ENCODE measurements at regions not wholly inside any gene's neighbourhood (a gene's known extent, or its start where the extent isn't known, plus 50 kb on each side); places are given as distances from the start of the nearest gene placed in this dataset.

DNA sequence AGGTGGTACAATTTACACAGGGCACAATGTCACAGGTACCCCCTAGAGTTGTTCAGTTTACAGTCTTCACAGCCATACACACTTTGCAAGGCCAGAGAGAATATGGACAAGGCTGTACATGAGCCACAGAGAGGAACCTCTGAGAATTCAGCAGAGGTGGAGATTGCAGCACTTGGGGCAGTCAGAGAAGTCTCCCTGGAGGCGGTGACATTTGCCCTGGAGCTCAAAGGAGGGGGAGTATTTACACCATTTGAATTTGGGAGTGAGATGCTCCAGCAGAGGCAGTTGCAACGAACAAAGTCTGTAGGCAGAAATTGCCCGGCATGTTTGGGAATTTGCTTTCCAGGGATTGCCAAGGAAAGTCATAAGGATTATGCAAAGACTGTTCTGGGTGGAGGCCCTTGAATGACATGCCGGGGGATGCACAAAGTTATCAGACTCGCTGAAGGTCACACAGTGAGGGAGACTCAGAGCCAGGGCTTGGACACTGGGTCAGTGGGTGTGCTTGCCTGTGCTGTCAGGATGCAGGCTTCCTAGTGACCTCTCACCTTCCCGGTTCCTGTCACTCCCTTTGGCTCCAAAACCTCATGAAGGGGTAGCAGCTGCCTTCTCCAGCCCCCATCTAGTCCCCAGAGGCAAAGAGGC is 160.7 kb upstream of the PCBD1 start:
- DNase-seq: no peak

DNA sequence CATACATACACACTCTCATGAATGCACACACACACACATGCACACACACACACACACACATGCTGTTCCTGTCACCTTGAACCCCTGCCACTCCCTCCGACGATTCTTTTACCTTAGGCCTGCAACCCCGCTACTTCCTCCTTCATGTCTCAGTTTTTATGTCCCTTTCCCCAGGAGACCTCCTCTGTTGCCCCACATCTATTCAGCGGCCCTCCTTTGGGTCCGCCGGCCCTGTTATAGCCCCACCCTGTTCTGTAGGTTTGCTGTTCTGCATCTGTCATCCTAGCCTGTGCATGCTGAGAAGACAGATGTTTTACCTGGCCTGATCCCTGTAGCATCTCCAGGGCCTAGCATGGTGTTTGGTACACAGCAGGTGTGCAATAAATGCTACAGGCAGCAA is 161.6 kb upstream of the PCBD1 start:
- no peak for DNase-seq

DNA sequence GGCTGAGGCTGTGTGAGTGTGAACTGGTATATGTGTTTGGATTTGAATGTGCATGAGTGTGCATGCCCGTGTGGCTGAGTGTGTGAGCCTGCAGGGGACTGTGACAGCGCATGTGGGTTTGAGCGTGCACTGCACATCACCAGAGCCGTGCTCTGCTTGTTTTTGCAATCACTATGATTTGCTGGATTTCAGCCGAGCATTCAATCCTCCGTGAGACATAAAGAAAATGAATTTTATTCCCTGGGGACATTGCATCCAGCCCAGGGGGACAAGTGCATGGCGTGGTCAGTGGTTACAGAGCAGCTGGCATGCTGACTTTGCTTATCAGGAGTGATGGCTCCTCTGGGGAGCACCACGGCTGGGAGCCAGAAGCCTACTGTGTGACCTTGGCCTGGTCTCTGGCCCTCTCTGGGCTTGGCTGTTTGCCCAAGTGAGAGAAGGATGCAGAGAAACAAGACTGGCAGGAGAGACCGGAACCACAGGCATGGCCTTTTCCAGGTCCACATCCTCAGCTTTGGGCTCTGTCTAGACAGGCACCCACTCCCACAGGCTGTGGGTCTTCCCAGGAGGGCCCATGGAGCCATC is 160.2 kb upstream of the UNC5B start:
- DNase-seq: no peak

DNA sequence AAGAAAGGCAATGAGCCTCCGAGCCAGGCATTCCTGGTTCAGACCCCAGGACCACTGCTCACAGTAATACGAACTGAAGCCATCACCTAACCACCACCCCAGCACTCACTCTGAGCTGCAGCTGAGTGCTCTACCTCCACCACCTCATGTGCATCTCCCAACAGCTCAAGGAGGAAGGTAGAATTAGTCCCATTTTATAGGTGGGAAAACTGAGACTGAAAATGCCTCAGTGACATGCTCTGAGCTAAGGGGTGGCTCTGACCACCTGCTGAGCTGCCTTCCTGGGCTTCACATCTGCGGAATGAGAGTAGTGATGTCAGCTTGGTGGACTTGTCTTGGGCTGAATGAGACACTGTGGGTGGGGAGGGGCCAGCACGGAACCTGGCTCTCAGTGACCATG is 159.7 kb upstream of the UNC5B start:
- DNase-seq: no peak

DNA sequence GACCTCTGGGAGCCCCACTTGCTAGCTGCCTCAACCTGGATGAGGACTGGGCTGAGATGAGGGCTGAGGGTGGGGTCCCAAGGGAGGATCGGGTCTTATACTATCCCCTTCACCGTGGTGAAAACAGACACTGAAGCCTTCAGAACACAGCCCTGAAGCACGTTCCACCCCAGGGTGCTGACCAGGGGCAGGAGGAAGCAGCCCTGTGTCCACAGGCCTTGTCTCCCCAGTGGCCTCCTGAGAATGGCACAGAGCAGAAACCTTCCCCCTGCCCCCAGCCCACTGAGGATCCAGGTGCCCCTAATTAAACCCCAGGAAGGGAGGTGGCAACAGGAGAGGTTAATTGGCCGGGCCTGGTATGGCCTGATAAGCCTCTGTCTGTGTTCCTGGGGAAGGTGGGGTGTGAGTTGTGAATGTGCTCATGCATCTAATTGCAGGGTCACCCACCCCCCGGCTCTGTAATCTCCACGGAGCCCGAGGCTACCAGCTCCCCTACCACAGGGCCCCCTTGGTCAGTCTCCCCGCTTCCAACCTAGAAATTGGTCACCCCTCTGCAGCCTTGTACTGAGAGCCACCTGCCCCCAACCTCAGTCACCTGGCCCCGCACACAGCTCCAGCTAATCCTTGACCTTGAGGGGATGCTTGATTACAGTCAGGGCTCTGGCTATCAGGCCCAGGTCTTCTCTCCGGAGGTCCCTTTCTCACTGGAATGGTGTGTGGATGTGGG is 159.0 kb upstream of the UNC5B start:
- no peak for DNase-seq

DNA sequence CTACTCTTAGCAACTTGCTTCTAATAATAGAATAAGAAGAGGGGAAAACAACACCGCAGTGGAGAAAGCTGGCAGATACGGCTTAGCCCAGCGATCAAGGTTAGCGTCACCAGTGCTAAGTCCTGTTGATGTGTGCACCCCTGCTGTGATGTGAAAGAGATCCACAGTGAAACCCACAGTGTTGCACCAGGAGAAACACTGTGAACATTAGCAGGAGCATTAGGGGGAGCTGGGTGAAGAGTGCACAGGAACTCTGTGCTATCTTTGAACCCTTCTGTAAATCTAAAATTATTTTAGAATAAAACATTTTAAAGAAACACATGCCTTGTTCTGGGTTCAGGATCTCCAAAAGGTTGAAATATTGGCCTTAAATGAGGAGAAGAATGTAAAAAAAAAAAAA is 154.1 kb upstream of the UNC5B start:
- no peak for DNase-seq

DNA sequence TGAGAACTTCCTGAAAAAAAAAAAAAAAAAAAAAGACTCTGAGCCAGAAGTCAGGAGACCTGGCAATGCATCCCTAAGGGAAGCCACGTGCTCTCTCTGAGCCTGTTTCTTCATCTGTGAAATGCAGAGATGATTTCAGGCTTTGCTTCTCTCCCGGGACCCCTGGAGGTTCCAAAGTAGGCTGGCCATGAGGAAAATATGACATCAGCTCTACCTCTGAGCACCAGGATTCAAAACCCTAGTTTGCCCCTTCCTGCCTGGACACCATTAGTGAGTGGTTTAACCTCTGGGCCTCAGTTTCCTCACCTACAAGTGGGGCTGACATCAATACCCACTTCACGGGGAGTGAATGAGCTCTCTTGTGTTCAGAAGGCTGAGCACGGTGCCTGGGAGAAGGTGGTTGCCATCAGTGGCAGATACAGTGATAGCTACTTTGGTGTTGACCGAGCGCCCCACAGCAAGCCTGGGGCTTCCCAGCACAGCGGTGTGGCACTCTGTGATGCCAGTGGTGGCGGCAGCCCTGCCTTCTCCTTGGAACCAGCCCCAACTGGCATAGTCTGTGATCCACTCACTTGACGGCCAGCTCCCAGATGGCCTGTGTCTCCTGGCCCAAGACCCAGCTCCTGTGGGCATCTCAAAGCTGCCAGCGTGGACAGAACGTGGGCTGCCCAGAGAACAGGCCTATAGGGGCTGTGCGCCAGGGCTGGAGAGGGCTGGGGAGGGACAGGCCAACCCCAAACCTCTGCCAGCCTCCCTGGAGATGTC is 153.1 kb upstream of the UNC5B start:
- no peak for DNase-seq

DNA sequence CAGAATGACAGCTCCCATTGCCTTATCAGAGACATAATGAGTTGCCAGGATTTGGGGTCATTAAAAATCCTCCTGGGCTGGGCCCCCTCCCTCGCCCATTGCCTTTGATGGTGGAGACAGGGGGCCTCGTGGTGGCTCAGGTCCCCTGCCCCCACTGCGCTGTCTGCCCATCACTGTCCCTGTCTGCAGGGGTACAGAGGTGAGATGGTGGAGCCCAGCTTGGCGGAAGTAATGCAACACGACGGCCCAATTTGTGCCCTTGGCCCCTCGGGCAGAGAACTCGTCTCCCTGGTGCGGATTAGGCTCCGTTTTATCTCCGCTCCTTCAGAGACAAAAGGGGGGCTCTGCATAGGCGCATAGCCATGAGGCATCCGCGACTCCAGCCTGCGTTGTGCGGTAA is 152.4 kb upstream of the UNC5B start:
- DNase-seq: no peak

DNA sequence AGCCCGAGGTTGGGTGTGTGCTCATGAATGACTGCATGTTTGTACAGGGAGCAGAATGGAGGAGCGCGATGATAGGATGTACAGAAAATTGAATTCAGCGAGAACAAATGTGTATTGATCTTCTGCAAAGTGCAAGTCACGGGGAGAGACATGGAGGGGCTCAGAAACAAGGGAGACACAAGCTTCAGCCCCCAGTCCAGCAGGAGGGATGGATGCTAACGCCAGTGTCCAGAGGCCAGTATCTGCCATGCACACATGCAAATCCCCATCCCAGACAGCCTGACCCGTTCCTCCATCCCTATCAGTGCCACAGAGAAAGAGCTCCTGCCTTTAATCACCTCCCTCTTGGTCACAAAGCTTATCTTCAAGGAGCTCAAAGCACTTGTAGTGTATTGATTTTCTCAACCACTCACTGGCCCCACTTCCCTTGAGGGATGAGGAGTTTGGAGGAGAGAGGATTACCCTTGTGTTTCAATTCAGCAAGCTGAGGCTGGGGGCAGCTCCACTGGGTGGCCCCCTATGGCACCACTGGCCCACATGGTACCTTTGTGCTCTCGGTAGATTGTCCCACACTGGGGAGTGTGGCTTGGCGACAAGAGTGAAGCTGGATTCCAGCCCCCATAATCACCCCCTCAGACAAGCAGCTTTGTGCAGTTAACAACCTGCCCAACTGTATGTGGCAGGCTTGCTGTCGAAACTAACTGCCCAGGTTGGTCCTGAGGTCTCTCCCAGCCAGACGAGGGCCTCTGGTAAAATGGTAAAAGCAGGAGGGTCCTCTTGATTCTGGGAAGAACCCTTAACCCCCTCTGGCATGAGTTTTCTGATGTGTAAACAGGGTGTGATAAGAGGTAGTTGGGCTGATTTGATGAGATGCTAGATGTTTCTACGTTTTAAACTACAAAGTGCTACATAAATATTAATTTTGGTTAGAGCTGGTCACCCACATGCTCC is 151.6 kb upstream of the UNC5B start:
- DNase-seq: no peak

DNA sequence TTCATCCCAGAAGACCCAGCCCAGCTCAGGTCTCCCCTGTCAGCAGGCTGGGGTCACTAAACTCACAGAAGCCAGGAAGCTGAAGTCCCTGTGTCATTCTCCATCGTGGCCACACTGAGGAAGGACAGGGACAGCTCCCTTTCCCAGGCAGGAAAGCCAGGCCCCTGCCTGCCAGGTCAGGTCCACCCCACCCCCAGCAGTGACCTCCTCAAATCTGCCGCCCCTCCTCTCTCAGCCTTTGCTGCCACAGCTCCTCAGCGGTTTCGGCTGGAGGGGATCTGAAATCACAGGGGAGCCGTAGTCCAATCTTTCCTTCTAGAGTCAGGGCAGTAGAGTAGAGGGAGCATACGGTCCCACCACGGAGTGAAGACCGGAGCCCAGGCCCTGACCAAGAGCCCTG is 150.9 kb upstream of the UNC5B start:
- DNase-seq: no peak

DNA sequence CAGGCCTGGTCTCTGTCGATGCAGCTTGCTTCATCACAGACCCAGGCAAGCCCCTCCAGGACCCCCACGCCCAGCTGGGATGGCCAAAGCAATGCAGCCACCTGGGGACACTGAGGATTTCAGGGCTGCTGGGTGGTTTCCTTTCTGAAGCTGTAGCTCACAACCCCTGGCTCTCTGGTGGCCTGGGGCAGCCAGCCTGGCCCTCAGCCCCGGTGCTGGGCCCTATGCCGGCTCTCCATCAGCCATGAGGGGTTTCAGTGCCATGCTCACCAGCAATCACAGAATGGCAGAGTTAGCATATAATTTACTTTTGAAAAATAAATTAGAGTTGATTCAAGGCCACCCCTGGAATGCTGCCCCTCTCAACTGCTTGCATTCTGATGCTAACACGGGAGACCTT is 150.2 kb upstream of the UNC5B start:
- no peak for DNase-seq

DNA sequence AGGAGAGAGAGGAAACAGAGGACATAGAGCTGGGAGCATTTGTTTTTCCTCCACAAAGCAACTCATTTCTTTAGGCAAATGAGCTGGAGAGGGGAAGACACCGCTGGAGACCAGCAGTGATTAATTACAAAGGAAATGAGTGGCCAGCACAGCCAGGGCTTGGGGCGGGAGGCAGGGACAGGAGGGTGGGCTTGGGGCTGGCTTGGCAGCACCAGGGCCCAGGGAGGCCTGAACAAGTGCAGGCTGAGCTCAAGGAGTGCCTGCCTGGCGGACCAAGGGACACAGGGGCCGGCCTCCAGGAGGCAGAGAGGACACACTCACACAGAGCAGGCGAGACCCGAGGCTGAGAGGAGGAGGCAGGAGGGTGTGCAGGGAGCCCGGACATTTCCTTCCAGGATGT is 149.0 kb upstream of the UNC5B start:
- no peak for DNase-seq

DNA sequence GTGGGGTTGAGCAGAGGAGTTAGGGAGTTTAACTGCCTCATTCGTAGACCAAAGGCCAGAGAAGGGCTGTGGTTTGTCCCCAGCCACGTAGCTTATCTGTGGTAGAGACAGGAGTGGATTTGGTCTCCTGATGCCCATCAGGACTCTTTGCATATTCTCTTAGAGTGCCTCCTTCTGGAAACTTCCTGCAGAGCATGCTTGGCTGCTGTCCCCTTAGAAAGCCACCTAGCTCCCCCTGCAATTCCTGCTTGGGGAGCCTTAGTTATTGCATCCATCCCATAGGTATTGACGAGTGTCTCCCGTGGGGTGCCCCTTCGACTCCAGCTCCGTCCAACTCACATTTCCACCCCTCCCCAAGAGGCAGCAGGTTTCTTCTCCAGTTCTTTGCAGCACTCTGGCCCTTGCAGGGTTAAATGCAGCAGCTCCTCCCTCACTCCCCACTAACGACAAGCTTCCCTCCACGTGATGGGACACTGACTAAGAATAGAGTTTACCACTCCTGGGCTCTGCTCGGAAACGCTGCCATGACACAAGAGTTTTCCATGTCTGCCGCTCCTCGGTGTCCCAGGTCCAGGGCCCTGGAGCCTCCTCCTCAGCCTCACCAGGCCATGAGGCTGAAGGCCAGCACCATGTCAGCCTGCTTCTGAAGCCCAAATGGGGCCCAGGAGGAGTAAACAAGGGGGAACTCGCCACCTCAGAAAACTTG is 147.8 kb upstream of the UNC5B start:
- DNase-seq: no peak

DNA sequence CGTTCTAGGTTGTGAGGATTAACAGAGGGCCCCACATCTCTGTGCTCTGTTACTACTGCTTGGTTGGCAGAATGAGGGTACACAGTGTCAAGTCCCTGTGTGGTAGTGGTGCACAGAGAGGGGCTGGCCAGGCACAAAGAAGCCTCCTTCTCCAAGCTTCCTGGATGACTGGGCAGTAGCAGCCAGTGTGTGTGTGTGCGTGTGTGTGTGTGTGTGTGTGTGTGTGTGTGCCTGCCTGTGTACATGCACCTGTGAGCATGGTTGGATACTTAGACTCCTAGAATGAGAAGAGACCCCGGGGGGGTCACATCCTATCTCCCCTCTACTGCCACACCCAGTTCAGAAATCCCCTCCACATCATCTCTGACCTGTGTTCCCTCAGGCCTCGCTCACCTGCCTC is 146.7 kb upstream of the UNC5B start:
- no peak for DNase-seq

DNA sequence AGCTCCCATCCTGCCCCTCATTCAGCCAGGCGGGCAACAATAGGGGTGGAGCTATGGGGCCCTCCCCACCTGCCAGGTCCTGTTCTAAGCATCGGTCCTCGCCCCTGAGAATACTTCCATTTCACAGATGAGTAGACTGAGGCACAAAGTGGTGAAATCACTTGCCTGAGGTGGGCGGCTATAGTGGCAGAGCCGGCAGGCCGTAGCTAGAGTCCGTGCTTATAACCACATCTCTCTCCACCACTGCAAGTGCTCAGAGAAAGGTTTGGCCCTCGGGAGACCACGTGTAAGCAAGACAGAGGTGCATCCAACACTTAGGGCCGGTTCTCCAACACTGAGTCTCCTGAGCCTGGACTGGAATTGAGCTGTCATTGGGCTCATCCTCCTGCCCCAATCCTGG is 145.8 kb upstream of the UNC5B start:
- DNase-seq: no peak

DNA sequence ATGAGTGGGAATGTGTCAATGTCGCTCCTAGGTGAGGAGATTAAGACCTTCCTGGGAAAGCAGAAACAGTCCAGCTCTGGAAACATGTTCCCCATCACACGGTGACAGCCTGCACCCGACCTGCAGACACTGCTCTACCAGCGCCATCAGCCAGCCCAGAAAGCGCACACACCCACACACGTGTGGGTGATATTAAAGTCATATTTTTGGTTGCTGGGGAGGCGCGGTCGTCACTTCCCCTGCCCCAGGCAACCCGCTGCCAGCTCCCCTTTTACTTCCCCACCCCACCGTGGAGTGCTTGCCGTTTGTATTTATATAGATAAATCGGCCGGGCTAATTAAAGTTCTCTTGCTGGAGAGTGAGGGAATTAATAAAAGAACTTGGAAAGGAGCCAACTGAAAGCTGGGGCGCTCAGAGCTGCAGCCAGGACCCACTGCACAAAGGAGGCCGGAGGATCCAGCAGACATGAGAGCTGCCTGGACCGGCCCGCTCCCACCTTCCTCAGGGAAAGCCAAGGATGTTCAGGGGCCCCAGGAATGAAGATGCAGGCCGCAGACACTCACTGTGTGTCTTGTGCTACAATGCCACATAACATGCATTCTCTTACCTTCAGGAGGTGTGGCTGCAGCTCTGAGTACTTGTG is 145.2 kb upstream of the UNC5B start:
- DNase-seq: no peak

DNA sequence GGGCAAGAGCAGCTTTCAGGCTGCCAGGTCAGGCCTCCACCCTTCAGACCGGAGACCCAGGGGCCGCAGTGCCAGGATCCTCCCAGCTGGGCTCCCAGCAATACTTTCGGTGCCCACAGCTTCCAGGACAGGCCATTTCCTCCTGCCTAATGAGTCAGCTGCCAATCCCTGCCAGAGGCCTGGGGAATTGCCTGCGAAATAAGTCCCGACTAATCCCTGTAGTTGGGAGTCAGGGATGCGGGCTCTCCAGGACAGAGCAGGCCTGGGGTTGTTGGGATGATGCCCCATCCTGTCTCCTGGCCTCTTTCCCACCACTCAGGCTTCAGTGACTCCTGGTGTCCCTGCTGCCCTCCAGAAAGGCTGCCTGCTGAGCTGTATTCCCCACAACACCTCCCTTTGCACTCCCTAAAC is 143.5 kb upstream of the UNC5B start:
- DNase-seq: no peak

DNA sequence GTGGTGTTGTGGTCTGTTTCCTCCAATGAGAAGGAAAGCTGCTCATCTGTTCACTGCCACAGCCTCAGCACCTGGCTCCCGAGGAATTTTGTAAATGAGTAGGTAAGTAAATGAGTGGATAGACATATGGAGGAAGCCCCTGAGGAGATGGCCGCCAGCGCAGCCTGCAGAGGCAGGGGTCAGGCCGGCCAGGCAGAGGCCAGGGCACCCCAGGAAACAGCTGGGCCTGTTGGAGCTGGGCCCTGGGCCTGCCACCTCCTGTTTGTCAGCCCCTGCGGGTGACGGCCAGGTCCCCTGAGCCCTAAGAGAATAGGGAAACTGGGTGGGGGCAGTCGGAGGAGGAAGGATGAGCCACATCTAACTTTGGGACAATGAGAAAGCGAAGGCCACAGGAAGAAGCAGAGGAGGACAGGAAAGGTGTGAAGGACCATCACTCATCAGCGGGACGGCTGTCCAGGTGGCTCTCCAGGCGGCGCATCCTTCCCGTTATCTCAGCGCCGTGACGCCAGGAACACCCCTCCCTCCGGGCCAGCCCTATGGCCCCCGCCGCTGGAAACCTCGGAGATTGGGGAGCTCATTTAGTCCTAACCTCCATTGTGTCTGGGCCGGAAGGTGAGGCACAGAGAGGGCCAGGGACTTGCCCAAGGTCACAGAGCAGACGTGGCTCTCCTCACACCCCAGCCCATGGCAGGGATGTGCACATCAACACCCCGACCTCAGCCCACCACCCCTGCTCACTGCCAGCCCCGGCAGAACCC is 142.3 kb upstream of the UNC5B start:
- DNase-seq: no peak

DNA sequence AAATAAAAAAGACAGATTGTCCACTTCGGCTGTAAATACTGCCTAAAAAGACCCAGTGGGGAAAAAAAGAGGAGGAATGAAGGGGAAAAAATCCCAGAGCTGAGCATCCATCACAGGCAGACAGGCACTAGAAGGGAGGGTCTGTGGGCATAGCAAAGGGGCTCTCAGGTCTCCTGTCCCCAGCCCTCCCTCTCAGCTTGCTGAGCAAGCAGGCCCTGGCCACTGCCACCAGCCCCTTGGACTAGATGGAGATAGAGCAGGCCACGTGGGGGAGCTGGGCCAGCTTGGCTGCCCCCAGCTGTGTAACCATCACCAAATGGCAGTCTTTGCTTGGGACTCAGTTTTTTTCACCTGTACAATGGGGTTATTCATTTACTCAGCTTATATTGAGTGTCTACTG is 141.6 kb upstream of the UNC5B start:
- DNase-seq: no peak

DNA sequence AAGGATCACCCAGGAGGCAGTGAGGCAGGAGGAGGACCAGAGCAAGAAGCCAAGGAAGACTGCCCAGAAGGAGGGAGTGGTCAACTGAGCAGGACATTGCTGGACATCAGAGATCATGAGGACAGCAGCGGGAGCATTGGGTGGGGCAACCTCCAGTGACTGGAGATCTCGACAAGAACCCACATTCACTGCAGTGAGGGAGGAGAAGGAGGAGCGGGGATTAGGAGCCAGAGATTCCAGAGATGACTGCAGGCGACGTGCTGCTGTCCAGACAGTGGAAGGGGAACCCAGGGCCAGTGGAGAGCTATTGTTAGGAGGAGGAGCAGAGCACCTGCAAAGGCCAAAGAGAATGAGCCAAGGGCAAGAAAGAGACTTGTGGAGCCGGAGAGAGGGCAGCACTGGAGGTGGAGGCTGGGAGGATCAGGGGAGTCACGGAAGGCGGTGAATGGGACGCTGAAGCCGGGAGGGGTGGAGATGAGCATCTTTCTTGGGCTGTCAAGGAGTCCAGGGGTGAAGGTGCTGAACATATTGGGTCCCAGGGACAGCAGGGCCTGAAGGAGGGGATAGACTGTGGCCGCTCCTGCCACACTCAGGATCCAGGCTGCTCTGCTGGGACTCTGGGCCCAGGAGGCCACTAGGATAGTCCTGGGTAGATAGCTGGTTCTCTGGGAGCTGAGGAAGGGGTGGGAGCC is 140.1 kb upstream of the UNC5B start:
- no peak for DNase-seq

Data from SHP77 treated with DMSO at 0.1 percent for 48 hours (cell line).